H4 (cell line): ENCODE measurements at regions not wholly inside any gene's neighbourhood (a gene's known extent, or its start where the extent isn't known, plus 50 kb on each side); places are given as distances from the start of the nearest gene placed in this dataset.
"Not testable (repeated sequence)": the region's sequence is repeated elsewhere in the genome, so short reads cannot be mapped to it uniquely, and the experiment has no call there.

Experiments used
- DNase-seq: peaks from one replicate; pipeline ENCODE4 v3.0.0-alpha.2; 2015; ENCODE audit warnings: low spot score

DNA sequence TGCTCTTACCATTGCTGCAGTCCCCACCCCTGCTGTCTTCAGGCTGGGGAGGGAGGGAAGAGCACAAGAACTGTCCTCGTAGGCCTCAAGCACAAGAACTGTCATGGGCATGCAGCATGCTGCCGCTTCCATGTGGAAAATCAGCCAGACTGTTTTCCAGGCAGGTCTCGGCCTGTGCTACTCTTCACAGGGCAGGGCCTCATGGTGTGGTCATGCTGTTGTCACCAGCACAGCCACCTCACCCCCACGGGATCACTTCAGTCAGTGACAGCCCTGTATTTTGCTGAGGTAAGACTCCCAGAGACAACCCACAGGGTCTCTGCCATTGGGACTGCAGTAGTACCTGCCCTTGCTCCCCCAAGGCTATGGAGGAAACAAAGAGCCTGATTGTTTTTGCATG, 205.3 kb downstream of the NAP1L3 start:
- DNase-seq: no peak

DNA sequence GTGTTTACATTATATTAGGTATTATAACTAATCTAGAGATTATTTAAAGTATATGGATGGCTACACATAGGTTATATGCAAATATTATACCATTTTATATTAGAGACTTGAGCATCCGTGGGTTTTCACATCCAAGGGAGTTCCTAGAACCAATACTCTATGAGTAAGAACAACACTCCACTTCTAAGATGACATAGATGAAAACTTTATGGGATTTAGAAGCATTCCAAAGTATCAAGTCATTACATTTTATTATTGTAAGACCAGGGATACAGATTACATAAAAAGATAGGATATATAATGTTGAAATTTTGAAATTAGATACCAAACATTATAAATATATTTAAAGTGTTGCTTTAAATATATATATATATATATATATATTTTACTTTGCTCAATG, 207.0 kb downstream of the NAP1L3 start:
- no peak for DNase-seq

DNA sequence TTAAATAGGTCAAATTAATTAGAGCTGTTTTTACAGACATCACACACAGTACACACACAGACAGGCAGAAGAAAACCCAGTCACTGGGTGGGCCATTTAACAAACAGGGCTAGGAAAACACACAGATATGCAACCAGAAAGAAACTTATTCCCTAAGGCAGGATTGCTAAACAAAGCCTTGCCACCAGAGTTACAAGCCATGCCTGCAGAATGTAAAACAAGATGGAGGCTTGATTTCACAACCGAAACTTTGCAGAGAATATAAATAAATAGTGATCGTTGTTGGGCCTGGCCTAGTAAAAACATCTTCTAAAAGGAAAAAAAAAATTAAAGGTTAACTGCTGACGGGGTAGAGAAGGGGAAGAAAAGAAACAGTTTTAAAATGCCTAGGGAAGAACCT, 212.3 kb downstream of the NAP1L3 start:
- DNase-seq: no peak

DNA sequence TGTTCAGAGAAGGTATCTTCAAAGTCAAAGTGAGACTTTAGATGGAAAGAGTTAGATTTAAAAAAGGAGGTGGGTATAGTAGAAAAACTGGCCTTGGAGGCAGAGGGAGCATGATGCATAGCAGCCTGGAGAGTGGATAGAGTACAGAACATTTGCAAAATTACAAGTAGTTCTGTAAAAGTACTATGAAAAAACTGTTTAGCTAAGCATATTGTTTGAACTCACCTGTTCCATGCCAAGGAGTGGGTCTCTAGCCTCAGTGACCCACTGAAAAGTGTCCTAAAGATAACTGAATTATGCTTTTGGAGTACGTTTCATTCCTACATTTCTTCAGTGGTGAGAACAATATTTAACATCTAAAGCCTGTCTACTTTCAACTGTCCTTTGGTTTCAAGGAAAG, 218.9 kb downstream of the NAP1L3 start:
- DNase-seq: no peak

DNA sequence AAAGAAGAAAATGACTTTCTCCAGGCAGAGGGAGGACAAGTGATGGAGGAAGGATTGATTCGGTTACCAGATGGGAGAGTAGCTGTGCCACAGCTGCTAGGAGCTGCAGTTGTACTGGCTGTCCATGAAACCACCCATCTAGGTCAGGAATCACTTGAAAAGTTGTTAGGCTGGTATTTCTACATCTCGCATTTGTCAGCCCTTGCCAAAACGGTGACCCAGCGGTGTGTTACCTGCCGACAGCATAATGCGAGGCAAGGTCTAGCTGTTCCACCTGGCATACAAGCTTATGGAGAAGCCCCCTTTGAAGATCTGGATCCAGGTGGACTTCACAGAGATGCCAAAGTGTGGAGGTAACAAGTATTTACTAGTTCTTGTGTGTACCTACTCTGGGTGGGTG, 238.7 kb downstream of the NAP1L3 start:
- not testable (repeated sequence) for DNase-seq

DNA sequence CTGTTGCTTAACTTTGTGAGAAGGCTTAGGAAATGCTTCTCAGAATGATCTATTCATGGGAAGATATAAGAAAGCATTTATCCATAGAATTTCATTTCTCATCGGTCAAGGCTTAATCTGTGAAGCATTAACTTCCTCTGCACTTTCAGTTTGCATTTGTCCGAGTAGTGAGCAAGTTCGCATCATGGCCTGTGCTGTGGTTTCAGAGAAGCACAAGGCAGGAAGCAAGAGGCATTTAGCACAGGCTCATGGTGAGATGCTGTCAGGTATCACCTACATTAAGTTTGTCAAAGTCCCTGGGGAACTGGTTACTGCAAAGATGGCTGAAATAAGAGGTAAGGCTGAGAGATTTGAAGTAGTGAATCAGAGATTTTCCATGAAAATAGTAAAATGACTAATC, 244.9 kb downstream of the NAP1L3 start:
- no peak for DNase-seq

DNA sequence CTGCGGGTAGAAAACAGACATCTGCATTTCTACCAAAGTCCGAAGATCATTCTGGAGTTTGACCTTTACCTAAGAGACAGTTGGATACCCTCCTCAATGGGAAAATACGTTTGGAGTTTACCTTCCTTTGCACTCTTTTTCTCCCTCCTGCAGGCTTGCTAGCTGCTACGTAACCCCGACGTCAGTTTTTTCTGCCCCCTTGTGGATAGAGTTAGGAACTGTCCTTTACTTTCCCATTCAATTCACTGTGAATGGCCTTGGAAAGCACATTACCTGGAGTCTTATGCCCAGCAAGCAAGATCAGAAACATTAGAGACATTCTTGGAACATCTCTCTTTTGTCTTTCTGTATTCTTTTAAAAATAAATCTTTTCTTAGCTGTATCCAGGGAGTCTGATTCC, 250.7 kb downstream of the NAP1L3 start:
- peak; percentile 7 for DNase-seq

DNA sequence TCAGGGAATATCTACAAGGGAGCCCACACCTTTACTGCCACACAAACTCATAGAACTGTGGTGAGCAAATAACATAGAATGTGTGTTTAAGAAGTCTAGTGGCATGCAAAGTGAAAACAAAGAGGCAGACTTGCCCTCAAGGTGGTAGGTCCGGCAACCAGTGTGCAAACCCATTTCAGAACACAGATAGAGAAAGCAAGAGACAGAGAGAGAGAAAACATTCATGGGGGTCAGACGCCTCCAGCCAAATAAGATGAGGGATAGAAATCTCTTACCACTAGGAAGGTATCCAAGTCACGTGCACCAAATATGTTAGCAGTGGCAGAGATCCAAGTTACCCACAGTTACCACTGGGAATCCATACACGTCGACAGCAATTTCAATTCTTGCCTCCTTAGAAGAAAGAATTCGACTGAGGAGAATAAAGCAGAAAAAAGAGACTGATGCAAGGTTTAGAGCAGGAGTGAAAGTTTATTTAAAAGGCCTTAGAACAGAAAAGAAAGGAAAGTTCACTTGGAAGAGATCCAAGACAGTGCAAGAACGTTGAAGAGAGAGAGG, 252.8 kb downstream of the NAP1L3 start:
- DNase-seq: peak; percentile 3

DNA sequence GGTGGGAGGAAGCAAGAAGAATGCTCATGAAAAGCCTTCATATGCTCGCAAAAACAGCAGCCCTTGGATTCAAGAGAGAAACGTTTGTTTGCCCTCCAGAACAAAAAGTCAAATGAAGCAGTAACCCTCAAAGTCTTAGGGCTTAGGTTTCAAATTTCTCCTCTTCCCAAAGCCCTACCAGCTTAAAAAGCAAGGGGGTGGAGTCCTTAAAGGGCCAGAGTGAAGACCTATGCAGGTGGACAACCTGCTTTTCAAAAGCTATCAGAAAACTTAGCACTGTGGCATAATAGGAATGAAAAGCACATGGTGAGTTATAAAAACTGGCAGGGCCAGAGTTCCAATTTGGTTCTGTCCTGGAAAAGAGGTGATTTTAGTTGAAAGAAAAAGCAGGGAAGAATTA, 253.3 kb downstream of the NAP1L3 start:
- DNase-seq: no peak

DNA sequence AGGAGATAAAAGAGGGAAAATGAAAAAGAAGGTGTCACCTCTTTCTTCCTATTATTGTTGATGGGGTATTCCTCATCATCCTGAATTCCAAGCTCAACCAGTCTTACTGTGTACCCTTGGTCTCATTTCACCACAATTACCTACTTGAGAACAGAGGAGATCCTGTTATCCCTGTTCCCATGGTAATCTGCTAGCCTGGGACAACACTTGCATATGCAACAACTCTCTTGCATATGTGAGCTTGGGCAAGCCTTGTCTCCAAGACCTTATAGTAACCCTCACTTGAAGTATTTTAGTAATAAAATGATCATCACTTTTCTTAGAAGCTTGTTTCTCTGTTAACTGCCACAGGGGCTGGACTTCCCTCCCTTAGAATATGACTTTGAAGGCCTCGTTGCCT, 253.7 kb downstream of the NAP1L3 start:
- no peak for DNase-seq

DNA sequence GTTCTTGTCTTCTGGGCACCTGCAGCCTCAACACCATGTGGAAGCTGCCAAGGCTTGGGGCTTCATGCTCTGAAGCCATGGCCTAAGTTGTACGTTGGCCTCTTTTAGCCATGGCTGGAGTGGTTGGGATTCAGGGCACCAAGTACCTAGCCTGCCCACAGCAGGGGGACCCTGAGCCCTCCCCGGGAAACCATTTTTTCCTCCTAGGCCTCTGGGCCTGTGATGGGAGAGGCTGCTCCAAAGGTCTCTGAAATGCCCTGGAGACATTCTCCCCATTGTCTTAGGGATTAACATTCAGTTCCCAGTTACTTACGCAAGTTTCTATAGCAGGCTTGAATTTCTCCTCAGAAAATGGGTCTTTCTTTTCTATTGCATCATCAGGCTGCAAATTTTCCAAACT, 269.3 kb downstream of the NAP1L3 start:
- DNase-seq: no peak

DNA sequence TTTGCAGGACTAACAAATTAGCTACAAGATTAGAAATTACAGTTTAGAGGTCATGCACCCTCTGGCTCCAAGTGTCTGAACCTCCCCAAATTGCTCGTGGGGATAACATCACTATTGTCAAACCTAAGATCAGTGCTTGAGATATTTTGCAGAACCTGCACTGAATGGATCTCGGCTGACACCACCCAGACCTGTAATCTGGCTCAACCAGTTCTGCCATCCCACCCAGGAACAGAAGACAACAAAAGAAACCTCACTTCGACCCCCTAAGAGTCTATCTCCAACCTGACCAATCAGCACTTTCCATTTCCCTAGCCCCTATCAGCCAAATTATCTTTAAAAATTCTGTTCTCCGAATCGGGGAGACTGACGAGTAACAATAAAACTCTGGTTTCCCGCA, 318.7 kb downstream of the NAP1L3 start:
- DNase-seq: no peak

DNA sequence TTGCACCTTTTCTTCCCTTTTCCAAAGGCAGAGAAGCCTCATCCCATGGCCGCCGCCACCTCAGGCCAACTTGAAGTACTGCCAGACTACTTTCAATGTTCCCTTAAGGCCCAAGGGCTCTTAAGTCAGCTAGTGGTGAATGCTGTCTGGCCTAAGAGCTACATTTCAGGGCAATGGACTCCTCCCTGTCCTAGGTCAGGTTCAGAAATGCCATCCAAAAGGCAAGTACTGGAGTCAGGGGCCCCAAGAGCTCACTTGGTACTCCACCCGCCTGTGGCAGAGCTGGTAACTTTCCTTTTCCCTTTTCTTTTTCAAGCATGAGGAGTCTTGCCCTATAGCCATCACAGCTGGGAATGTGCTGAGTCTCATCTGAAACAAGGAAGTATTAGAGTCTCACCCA, 327.1 kb downstream of the NAP1L3 start:
- DNase-seq: no peak

DNA sequence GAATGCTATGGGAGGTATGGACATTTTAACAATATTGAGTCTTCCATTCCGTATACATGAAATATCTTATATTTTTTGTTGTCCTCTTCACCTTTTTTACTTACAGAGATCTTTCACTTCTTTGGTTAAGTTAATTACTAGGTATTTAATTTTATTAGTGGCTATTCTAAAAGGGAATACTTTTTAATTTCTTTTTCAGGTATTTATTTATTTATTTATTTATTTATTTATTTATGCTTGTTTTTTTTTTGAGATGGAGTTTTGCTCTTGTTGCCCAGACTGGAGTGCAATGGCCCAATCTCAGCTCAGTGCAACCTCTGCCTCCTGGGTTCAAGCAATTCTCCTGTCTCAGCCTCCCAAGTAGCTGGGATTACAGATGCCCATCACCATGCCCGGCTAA, 329.1 kb downstream of the NAP1L3 start:
- not testable (repeated sequence) for DNase-seq

DNA sequence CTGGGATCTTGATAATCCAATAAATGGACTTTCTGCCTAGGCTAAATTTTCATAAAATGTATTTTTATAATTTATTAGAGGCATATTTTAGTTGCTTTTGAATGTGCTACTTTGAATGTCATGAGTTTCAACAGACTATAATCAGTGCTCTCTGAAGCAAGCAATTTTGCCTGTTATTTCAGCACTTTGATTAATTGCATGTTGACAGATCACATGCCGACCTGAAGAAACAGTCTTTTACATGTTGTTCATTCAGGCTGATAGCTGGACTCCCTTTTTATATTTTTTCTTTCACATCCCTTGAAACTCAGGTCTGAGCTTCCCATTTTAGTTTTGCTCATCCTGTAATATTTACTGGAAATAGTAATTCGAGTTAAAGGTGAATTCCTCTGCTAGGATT, 341.0 kb downstream of the NAP1L3 start:
- no peak for DNase-seq

DNA sequence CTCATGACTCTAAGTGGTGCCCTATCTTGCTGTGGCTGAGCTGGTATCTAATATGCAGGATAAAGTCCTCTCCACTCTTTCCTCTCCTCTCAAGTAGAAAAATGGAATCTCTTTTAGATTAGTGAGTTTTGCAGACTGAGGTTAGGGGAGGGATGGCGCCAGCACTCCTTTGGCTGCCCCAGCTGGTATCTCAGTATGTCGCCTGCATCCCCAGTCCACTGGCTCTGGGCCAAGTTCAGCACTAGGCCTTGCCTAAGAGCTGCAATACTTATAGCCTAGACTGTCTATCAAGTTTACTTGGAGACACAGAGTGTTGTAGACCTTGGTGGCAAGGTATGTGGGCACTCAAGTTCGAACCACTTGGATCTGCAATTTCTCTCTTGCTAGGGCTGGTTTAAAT, 351.3 kb downstream of the NAP1L3 start:
- DNase-seq: no peak

DNA sequence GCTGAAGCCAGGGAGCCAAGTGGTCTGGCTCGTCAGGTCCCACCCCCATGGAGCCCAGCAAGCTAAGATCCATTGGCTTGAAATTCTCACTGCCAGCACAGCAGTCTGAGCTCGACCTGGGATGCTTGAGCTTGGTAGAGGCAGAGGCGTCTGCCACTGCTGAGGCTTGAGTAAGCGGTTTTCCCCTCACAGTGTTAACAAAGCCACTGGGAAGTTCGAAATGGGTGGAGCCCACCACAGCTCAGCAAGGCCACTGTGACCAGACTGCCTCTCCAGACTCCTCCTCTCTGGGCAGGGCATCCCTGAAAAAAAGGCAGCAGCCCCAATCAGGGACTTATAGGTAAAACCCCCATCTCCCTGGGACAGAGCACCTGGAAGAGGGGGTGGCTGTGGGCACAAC, 353.8 kb downstream of the NAP1L3 start:
- DNase-seq: no peak
